ENCODE measurements at regions not wholly inside any gene's neighbourhood (a gene's known extent, or its start where the extent isn't known, plus 50 kb on each side); places are given as distances from the start of the nearest gene placed in this dataset.

GRCh38 chr6:100115407-100116101 is 121.5 kb upstream of the MCHR2 start:
- ChIA-PET POLR2A (ENCODE audit: unreplicated experiment) (no interaction called here), CTCF (interaction anchor here (1.2 kb wide), 1 partner anchor 8 kb away, joined by 5 read pairs; no protein-coding TSS in a partner anchor)
- no peaks in the 10 kb centered on the region for H3K36me3 ChIP-seq (ENCODE audit: low read depth)
- H3F3A ChIP-seq (ENCODE audit: insufficient read depth, low read depth), result no peaks in the 10 kb centered on the region
- no peaks in the 10 kb centered on the region for H3K27me3 ChIP-seq (ENCODE audit: insufficient read depth, low read depth)
- H2AFZ ChIP-seq, result no peak overlapping the region
- H3K4me1 ChIP-seq (replicated peaks; ENCODE audit: insufficient read depth), result peaks cover 5% of the 10 kb centered on the region
- no peak overlapping the region for H3K4me3 ChIP-seq
- H3K4me2 ChIP-seq, result no peak overlapping the region
- no peak for DNase-seq
- no peaks in the 10 kb centered on the region for H3K79me2 ChIP-seq (ENCODE audit: low read depth)
- intact Hi-C loops (cut with micrococcal nuclease; ENCODE audit: unreplicated experiment), result loop anchor here (1.0 to 10.0 kb wide), 7 partner anchors 61 to 1109 kb away; no protein-coding TSS in a partner anchor
- no TSS peak for BruUV-seq (replicated peaks)
- H4K20me1 ChIP-seq (ENCODE audit: insufficient read depth), result no peaks in the 10 kb centered on the region
- H3K27ac ChIP-seq, result no peak overlapping the region
- 0 out of 2 replicates have a peak, but pooled peaks cover 8% of the 10 kb centered on the region for H3K9me2 ChIP-seq (ENCODE audit: insufficient read depth)
- no peaks in the 10 kb centered on the region for H3K9me3 ChIP-seq (ENCODE audit: insufficient read depth, low read depth)
- TF ChIP-seq, protein P1, sequence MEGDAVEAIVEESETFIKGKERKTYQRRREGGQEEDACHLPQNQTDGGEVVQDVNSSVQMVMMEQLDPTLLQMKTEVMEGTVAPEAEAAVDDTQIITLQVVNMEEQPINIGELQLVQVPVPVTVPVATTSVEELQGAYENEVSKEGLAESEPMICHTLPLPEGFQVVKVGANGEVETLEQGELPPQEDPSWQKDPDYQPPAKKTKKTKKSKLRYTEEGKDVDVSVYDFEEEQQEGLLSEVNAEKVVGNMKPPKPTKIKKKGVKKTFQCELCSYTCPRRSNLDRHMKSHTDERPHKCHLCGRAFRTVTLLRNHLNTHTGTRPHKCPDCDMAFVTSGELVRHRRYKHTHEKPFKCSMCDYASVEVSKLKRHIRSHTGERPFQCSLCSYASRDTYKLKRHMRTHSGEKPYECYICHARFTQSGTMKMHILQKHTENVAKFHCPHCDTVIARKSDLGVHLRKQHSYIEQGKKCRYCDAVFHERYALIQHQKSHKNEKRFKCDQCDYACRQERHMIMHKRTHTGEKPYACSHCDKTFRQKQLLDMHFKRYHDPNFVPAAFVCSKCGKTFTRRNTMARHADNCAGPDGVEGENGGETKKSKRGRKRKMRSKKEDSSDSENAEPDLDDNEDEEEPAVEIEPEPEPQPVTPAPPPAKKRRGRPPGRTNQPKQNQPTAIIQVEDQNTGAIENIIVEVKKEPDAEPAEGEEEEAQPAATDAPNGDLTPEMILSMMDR (conservative IDR thresholded peaks at IDR 0.05), result no peak
- no peak for TF ChIP-seq EZH2 (IDR thresholded peaks at IDR 0.05; ENCODE audit: low read depth)

DNA sequence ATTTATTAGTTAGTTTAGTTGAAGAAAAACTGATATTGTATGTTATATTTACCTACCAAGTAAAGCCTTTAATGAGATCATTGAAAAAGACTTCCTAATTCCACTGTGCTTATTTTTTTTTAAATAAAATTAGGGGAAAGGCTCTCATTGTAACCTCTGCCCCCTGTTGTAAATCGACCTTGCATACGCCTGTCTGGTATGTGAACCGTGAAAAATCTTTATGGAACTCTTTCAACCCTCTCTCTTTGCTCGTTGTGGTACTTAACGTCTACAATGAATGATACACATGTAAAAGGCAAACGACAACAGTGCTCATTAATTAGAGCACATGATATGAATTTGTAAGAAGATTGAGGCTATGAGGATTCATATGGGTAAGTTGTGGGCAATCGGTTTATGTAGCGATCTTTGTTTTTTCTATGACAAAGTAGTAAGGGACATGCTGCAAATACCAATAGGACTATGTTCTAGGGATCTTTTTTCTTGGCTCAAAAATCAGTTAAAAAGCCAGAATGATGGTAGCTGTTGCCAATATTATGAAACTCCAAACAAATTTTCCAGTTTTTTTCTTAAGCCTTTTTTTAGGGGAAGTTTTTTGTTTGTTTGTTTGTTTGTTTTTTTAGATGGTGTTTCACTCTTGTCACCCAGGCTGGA is 119.0 kb upstream of the MCHR2 start:
- Histone ChIP-seq H3K79me2 (ENCODE audit: low read depth) (no peaks in the 10 kb centered on the region), H3K9me3 (ENCODE audit: insufficient read depth, low read depth) (no peaks in the 10 kb centered on the region), H3K36me3 (ENCODE audit: low read depth) (no peaks in the 10 kb centered on the region), H3K4me1 (replicated peaks; ENCODE audit: insufficient read depth) (peaks cover 5% of the 10 kb centered on the region), H4K20me1 (ENCODE audit: insufficient read depth) (no peaks in the 10 kb centered on the region), H3K4me3 (no peak overlapping the region), H3K27me3 (ENCODE audit: insufficient read depth, low read depth) (no peaks in the 10 kb centered on the region), H3K4me2 (no peak overlapping the region), H2AFZ (no peak overlapping the region), H3K27ac (no peak overlapping the region), H3F3A (ENCODE audit: insufficient read depth, low read depth) (no peaks in the 10 kb centered on the region), H3K9me2 (ENCODE audit: insufficient read depth) (0 out of 2 replicates have a peak, but pooled peaks cover 8% of the 10 kb centered on the region)
- intact Hi-C loops (cut with micrococcal nuclease; ENCODE audit: unreplicated experiment), result loop anchor here (10.0 kb wide), 1 partner anchor 1112 kb away; no protein-coding TSS in a partner anchor
- no TSS peak for BruUV-seq (replicated peaks)
- ChIA-PET POLR2A (ENCODE audit: unreplicated experiment) (no interaction called here), CTCF (interaction anchor here (0.7 kb wide), 1 partner anchor 456 kb away, joined by 6 read pairs; no protein-coding TSS in a partner anchor)
- DNase-seq, result no peak
- no peak for TF ChIP-seq EZH2 (IDR thresholded peaks at IDR 0.05; ENCODE audit: low read depth)
- TF ChIP-seq, protein P1 (conservative IDR thresholded peaks at IDR 0.05), result no peak

DNA sequence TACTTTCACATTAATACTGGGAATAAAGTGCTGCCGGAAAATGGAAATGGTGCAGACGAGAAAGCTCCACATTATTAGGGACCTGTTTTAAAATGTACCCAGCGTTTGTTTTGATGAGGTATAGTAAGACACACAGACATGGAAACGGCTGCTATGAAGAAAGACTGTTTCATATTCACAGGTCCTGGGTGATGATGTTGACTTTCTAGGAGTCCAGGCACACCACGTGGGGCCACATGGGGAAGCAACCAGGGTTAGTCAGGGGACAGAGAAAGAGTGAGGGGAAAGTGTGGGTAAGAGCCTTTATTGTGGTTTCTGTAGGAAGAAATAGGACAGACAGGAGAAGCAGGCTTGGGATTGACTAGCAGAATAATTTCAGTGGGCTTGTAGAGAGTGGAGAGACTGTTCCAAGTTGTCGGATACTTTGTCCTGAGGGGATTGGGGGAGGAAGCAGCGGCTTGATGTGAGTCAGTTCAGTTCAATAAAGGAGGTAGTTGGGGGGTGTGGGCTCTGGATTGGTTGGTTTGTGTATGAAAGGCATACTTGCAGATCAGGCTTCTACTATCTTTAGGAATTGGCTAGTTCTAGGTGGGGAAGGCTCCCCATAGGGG is 112.0 kb upstream of the MCHR2 start:
- H3K9me3 ChIP-seq (ENCODE audit: insufficient read depth, low read depth), result no peaks in the 10 kb centered on the region
- no peaks in the 10 kb centered on the region for H3K27me3 ChIP-seq (ENCODE audit: insufficient read depth, low read depth)
- H3K9me2 ChIP-seq (ENCODE audit: insufficient read depth), result peaks cover 4% of the 10 kb centered on the region; the same call in 1 of the 2 replicates
- ChIA-PET CTCF (no interaction called here), POLR2A (ENCODE audit: unreplicated experiment) (no interaction called here)
- H3K4me1 ChIP-seq (replicated peaks; ENCODE audit: insufficient read depth), result no peaks in the 10 kb centered on the region
- H3K4me2 ChIP-seq, result no peak overlapping the region
- no peak overlapping the region for H3K4me3 ChIP-seq
- no peaks in the 10 kb centered on the region for H4K20me1 ChIP-seq (ENCODE audit: insufficient read depth)
- no peak for TF ChIP-seq EZH2 (IDR thresholded peaks at IDR 0.05; ENCODE audit: low read depth)
- TF ChIP-seq, protein P1 (conservative IDR thresholded peaks at IDR 0.05), result no peak
- no peak overlapping the region for H3K27ac ChIP-seq
- H3F3A ChIP-seq (ENCODE audit: insufficient read depth, low read depth), result no peaks in the 10 kb centered on the region
- no peak overlapping the region for H2AFZ ChIP-seq
- no peak for DNase-seq
- no peaks in the 10 kb centered on the region for H3K79me2 ChIP-seq (ENCODE audit: low read depth)
- intact Hi-C loops (cut with micrococcal nuclease; ENCODE audit: unreplicated experiment), result loop anchor here (2.0 kb wide), 1 partner anchor 551 kb away; no protein-coding TSS in a partner anchor
- H3K36me3 ChIP-seq (ENCODE audit: low read depth), result no peaks in the 10 kb centered on the region
- no TSS peak for BruUV-seq (replicated peaks)
